ENCODE measurements at regions not wholly inside any gene's neighbourhood (a gene's known extent, or its start where the extent isn't known, plus 50 kb on each side); places are given as distances from the start of the nearest gene placed in this dataset.
"Not testable (repeated sequence)": the region's sequence is repeated elsewhere in the genome, so short reads cannot be mapped to it uniquely, and the experiment has no call there.

DNA sequence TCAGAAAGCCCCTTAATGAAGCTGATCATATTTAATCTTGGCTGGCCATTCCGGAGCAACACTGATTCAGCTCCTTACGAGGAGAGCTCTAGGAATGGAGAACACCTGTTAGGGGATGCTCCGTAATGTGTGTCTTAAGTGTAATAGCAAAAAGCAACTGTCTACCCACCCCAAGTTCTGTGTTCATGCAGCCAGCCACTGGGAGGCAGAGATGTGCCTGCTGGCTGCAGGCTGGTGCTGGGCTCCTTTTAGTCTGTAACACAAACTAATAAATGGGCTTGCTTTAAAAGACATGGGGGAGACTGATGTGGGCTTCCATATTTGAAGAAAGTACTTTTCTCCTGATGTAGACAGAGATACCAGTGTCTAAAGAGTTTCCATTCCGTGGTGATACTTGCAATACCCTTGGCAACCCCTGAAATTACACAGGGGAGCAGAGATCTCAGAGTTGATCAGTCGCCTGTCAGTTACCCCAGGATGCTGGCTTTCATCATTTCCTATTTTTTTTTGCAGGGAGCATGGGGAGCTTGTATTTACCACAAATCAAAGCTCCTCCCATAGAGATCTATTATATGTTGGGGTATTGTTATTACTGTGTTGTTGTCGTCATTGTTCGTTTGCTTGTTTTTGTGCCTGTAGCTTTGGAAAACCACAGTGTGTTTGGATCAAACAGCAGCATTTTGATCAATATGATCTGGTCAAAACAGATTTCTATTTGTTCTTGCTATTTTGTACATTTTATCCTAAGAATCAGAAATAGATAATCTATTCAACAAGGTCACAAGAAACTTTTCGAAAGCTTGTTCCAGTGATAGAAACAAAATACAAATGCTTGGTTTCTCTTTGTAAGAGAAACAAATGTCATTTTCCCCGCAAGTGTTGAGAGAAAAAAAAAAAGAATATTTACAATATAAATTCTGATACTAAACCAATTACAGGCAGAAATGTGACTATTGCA, 65.8 kb downstream of the MTX3 start:
- Mint-ChIP-seq H3K9me3 (peaks cover 5% of the 10 kb centered on the region), H3K4me1 (ENCODE audit: low read depth) (peaks cover 10% of the 10 kb centered on the region), H3K4me3 (ENCODE audit: low read depth) (no peak overlapping the region), H3K27me3 (ENCODE audit: low read depth) (peaks cover 11% of the 10 kb centered on the region), H3K27ac (no peak overlapping the region), H3K36me3 (ENCODE audit: low read depth) (no peaks in the 10 kb centered on the region)
- no peak for DNase-seq (ENCODE audit: low spot score)
- intact Hi-C loops (cut with micrococcal nuclease) = loop anchor here (1.0 to 5.0 kb wide), 2 partner anchors 67 to 158 kb away; partner anchors contain the start of gene MTX3

DNA sequence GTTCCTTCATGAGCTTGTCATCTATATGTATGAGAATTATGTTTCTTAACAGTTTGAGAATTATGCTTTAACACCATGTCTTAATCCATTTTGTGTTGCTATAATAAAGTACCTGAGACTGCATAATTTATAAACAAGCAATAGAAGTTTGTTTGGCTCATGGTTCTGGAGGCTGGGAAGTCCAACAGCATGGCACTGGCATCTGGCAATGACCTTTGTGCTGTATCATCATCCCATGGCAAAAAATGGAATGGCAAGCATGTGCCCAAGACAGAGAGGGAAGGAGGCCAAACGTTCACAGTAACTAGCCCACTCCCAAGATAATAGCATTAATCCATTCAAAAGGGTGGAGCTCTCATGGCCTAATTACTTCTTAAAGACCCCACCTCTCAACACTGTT, 67.6 kb downstream of the MTX3 start:
- intact Hi-C loops (cut with micrococcal nuclease) = no loop called here
- peaks cover 11% of the 10 kb centered on the region for H3K27me3 Mint-ChIP-seq (ENCODE audit: low read depth)
- peaks cover 10% of the 10 kb centered on the region for H3K4me1 Mint-ChIP-seq (ENCODE audit: low read depth)
- peaks cover 11% of the 10 kb centered on the region for H3K9me3 Mint-ChIP-seq
- no peak for DNase-seq (ENCODE audit: low spot score)
- no peak overlapping the region for H3K4me3 Mint-ChIP-seq (ENCODE audit: low read depth)
- no peaks in the 10 kb centered on the region for H3K36me3 Mint-ChIP-seq (ENCODE audit: low read depth)
- no peak overlapping the region for H3K27ac Mint-ChIP-seq

DNA sequence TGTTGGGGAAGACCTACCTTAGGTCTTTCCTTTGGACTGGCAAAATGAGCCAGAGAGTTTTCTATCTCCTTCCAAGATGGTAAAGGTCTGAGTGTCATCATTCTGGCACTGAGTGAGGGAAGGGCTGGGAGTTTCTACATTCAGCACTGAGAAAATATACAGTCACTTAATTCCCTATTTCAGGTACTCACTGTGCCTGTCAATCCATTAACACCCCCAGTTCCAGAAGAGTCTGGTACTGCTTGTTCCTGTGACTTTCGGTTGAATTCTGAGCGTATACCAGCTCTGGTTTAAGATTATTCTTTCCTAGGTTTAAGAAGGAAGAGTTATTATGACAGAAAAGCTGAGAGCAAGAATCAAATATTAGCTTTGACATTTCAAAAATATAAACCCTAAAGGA, 68.4 kb downstream of the MTX3 start:
- Mint-ChIP-seq H3K4me1 (ENCODE audit: low read depth) (peaks cover 8% of the 10 kb centered on the region), H3K27me3 (ENCODE audit: low read depth) (peaks cover 12% of the 10 kb centered on the region), H3K4me3 (ENCODE audit: low read depth) (no peak overlapping the region), H3K27ac (no peak overlapping the region), H3K9me3 (peaks cover 14% of the 10 kb centered on the region), H3K36me3 (ENCODE audit: low read depth) (no peaks in the 10 kb centered on the region)
- intact Hi-C loops (cut with micrococcal nuclease) = no loop called here
- no peak for DNase-seq (ENCODE audit: low spot score)

DNA sequence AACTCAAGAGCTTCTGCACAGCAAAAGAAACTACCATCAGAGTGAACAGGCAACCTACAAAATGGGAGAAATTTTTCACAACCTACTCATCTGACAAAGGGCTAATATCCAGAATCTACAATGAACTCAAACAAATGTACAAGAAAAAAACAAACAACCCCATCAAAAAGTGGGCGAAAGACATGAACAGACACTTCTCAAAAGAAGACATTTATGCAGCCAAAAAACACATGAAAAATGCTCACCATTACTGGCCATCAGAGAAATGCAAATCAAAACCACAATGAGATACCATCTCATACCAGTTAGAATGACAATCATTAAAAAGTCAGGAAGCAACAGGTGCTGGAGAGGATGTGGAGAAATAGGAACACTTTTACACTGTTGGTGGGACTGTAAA, 83.6 kb downstream of the MTX3 start:
- H3K27ac Mint-ChIP-seq; H3K4me1 Mint-ChIP-seq (ENCODE audit: low read depth); intact Hi-C loops (cut with micrococcal nuclease); H3K9me3 Mint-ChIP-seq; H3K36me3 Mint-ChIP-seq (ENCODE audit: low read depth); DNase-seq (ENCODE audit: low spot score); H3K4me3 Mint-ChIP-seq (ENCODE audit: low read depth): not testable (repeated sequence)
- H3K27me3 Mint-ChIP-seq (ENCODE audit: low read depth) = peaks cover 12% of the 10 kb centered on the region

DNA sequence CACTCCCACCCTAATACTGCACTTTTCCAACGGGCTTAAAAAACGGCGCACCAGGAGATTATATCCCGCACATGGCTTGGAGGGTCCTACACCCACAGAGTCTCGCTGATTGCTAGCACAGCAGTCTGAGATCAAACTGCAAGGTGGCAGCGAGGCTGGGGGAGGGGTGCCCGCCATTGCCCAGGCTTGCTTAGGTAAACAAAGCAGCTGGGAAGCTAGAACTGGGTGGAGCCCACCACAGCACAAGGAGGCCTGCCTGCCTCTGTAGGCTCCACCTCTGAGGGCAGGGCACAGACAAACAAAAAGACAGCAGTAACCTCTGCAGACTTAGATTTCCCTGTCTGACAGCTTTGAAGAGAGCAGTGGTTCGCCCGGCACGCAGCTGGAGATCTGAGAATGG, 88.5 kb downstream of the MTX3 start:
- intact Hi-C loops (cut with micrococcal nuclease); H3K4me3 Mint-ChIP-seq (ENCODE audit: low read depth); H3K9me3 Mint-ChIP-seq; H3K4me1 Mint-ChIP-seq (ENCODE audit: low read depth); DNase-seq (ENCODE audit: low spot score); H3K27ac Mint-ChIP-seq; H3K36me3 Mint-ChIP-seq (ENCODE audit: low read depth): not testable (repeated sequence)
- peaks cover 32% of the 10 kb centered on the region for H3K27me3 Mint-ChIP-seq (ENCODE audit: low read depth)

DNA sequence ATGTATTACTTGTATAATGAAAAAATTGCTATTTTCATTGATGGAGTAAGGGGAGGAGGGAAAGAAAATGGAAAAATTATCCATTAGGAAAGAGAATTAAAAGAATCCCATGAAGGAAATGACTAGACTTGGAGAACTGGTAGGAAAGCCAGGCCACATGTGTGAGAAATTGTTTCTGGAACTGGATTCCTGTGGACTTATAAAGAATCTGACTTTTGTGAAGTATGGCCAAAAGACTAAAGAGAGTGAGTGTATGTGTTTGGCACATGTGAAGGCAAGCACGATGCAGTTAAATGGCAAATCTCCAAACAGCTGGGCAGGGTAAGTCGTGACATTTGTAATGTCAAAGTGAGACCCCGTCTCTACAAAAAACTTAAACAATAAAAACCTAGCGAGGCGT, 89.4 kb downstream of the MTX3 start:
- H3K27ac Mint-ChIP-seq = no peak overlapping the region
- no peak for DNase-seq (ENCODE audit: low spot score)
- H3K4me3 Mint-ChIP-seq (ENCODE audit: low read depth) = no peak overlapping the region
- intact Hi-C loops (cut with micrococcal nuclease) = no loop called here
- H3K36me3 Mint-ChIP-seq (ENCODE audit: low read depth) = no peaks in the 10 kb centered on the region
- no peaks in the 10 kb centered on the region for H3K4me1 Mint-ChIP-seq (ENCODE audit: low read depth)
- peaks cover 38% of the 10 kb centered on the region for H3K27me3 Mint-ChIP-seq (ENCODE audit: low read depth)
- no peaks in the 10 kb centered on the region for H3K9me3 Mint-ChIP-seq

DNA sequence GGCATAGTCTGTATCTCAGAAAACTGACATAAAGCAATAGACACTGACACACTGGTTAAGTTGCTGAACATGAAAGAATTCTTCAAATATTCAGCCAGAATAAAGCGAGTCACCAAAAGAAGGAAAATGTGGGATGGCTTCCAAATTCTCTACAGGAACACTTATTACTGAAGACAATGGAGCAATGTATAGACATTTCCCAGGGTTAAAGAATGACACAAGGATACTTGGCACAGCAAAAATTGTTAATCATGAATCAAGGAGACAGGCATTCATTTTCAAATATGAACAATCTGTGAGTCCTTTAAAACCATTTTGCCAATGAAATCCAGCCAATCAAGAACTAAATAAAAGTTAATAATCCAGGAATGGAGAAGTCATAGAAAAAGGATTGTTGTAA, 92.5 kb downstream of the MTX3 start:
- no peak for DNase-seq (ENCODE audit: low spot score)
- intact Hi-C loops (cut with micrococcal nuclease) = no loop called here
- no peak overlapping the region for H3K4me3 Mint-ChIP-seq (ENCODE audit: low read depth)
- no peaks in the 10 kb centered on the region for H3K36me3 Mint-ChIP-seq (ENCODE audit: low read depth)
- peaks cover 49% of the 10 kb centered on the region for H3K27me3 Mint-ChIP-seq (ENCODE audit: low read depth)
- no peak overlapping the region for H3K27ac Mint-ChIP-seq
- H3K9me3 Mint-ChIP-seq = no peaks in the 10 kb centered on the region
- H3K4me1 Mint-ChIP-seq (ENCODE audit: low read depth) = no peaks in the 10 kb centered on the region

DNA sequence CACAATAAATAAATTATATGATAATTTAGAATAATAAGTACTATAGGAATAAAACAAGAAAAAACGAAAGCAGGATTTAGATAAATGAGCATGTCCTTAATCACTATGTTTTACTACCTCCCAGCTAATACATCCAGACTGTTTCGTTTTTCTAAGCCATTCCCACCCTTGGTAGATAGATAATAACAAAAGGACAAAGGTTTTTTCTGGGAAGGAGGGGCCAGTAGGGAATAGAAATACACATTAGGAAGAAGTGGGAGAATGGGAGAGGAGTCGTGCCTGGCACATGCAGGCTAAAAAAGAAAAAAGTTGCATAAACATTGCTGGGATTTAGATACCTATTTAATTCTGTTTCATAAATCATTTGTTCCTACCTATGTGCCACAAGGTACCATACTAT, 97.1 kb downstream of the MTX3 start:
- intact Hi-C loops (cut with micrococcal nuclease) = no loop called here
- Mint-ChIP-seq H3K4me3 (ENCODE audit: low read depth) (no peak overlapping the region), H3K4me1 (ENCODE audit: low read depth) (no peaks in the 10 kb centered on the region), H3K27me3 (ENCODE audit: low read depth) (peaks cover 48% of the 10 kb centered on the region), H3K9me3 (no peaks in the 10 kb centered on the region), H3K27ac (no peak overlapping the region), H3K36me3 (ENCODE audit: low read depth) (no peaks in the 10 kb centered on the region)
- no peak for DNase-seq (ENCODE audit: low spot score)

DNA sequence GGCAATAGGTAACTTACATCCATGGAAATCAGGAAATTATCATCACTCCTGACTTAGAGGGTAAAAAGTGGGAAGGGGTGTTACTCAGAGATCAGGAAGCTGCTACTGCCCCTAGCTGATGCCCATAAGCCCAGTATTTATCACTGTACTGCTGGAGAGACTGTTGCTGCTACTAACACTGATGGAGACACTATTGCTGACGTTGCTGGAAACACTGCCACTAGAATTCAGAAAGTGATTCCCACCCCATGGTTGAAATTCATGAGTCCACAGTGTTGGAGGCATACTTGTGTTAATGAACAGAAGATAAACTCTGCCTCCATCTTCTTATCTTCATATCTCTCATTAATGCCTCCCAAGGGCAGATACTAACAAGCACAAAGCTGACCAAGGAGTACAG, 97.6 kb downstream of the MTX3 start:
- Mint-ChIP-seq H3K36me3 (ENCODE audit: low read depth) (no peaks in the 10 kb centered on the region), H3K4me3 (ENCODE audit: low read depth) (no peak overlapping the region), H3K27ac (no peak overlapping the region), H3K9me3 (peaks cover under 1% of the 10 kb centered on the region), H3K27me3 (ENCODE audit: low read depth) (peaks cover 43% of the 10 kb centered on the region), H3K4me1 (ENCODE audit: low read depth) (no peaks in the 10 kb centered on the region)
- no peak for DNase-seq (ENCODE audit: low spot score)
- intact Hi-C loops (cut with micrococcal nuclease) = no loop called here

DNA sequence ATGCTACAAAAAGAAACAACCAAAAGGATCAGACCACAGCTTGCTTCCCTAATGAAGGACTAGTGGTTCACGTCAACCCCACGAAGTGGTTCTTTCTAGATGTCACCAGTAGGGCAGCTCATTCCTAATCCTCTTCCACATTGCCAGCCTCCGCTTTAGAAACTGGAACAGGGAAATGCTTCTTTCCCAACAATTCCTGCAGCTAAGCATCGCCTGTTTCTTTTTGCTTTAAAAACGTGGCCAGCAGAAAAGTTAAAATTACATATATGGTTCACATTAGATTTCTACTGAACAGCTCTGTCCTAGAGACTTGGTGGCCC, 100.2 kb downstream of the MTX3 start:
- intact Hi-C loops (cut with micrococcal nuclease) = no loop called here
- H3K9me3 Mint-ChIP-seq = peaks cover 5% of the 10 kb centered on the region
- peaks cover 31% of the 10 kb centered on the region for H3K27me3 Mint-ChIP-seq (ENCODE audit: low read depth)

DNA sequence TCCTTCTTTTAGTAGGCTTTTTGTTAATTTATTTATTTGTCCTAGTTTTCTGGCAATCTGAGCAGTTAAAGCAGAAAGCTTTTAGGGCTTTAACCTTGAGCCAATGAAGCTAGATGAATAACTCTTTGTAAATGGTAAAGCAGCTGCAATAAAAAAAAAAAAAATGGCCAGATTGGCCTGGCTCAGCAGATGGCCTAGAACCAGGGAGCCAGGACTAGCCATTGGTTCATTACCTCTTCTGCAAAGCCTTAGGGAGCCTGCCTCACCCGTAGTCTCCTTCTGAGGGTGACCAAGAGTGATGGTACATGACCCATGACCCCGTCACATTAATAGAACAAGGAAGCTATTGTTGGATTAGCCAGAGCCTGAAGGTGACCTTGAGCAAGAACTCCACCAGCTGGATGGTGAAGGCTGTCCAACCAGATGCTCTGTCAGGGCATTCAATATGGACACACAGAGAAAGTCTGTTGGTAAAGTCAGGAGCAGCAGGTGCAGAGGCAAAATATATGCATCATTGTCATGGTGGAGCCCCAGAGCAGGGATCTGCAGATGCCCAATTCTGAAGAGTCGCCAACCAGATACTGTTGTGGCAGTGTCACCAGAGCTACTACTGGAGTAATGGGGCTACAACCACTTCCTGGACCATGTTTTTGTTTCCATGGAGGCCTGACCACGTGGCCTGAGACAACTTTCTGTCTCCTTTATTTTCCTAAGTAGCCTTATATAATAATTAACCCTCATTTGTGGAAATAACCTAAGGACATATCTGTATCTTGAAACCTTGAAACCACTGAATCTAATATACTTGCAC, 100.7 kb downstream of the MTX3 start:
- DNase-seq (ENCODE audit: low spot score) = no peak
- H3K9me3 Mint-ChIP-seq = peaks cover 5% of the 10 kb centered on the region
- H3K27me3 Mint-ChIP-seq (ENCODE audit: low read depth) = peaks cover 27% of the 10 kb centered on the region
- no peaks in the 10 kb centered on the region for H3K4me1 Mint-ChIP-seq (ENCODE audit: low read depth)
- intact Hi-C loops (cut with micrococcal nuclease) = no loop called here
- no peak overlapping the region for H3K4me3 Mint-ChIP-seq (ENCODE audit: low read depth)
- no peaks in the 10 kb centered on the region for H3K36me3 Mint-ChIP-seq (ENCODE audit: low read depth)
- H3K27ac Mint-ChIP-seq = no peak overlapping the region

More for the DNA sequence above, 100.2 kb downstream of the MTX3 start:
- Mint-ChIP-seq H3K4me3 (ENCODE audit: low read depth) (no peak overlapping the region), H3K4me1 (ENCODE audit: low read depth) (no peaks in the 10 kb centered on the region), H3K27ac (no peak overlapping the region), H3K36me3 (ENCODE audit: low read depth) (no peaks in the 10 kb centered on the region)
- no peak for DNase-seq (ENCODE audit: low spot score)

DNA sequence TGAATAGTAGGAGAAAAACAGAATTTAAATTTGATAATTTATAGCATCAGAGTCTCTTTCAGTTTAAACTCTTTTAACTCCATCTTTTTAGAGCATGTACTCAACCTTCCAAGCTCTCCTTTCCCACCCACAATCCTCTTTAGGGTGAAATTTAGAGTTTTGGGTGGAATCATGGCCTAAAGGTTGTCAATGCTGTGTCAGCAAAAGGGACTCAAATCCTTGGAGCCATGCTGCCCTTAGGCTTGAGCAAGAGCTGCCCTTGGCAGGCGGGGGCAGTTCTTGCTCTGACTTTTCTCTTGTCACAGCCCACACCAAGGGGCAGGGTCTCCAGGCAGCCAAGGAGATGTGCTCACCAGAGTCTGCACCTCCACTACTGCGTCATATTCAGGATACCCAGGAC, 102.4 kb downstream of the MTX3 start:
- Mint-ChIP-seq H3K36me3 (ENCODE audit: low read depth) (no peaks in the 10 kb centered on the region), H3K9me3 (peaks cover 5% of the 10 kb centered on the region), H3K27me3 (ENCODE audit: low read depth) (peaks cover 17% of the 10 kb centered on the region), H3K4me3 (ENCODE audit: low read depth) (no peak overlapping the region), H3K27ac (no peak overlapping the region), H3K4me1 (ENCODE audit: low read depth) (no peaks in the 10 kb centered on the region)
- intact Hi-C loops (cut with micrococcal nuclease) = no loop called here
- no peak for DNase-seq (ENCODE audit: low spot score)

Measured in activated T-helper 2 cell treated with anti-CD3 and anti-CD28 coated beads, Interferon-gamma antibody, Interleukin-2, Interleukin-4, amounts not matched to agents 10 μg/mL and 5 μg/mL and 100 μg/mL, durations not matched to agents 14 hours and 24 hours and 36 hours (primary cell).